Osteocyte (in vitro differentiated cells): ENCODE measurements at regions not wholly inside any gene's neighbourhood (a gene's known extent, or its start where the extent isn't known, plus 50 kb on each side); places are given as distances from the start of the nearest gene placed in this dataset.

Source experiments
- DNase-seq: peaks from one replicate; pipeline ENCODE4 v3.0.0; 2021; ENCODE audit warnings: mixed read lengths; ENCODE audit not compliant: unreplicated experiment; ENCODE audit errors: extremely low spot score
- H3K27ac Mint-ChIP-seq: one replicate; pipeline ENCODE4 v1.8.0; 2021; ENCODE audit warnings: mild to moderate bottlenecking, mixed read lengths; ENCODE audit not compliant: unreplicated experiment
- H3K27me3 Mint-ChIP-seq: one replicate; pipeline ENCODE4 v1.8.0; 2021; ENCODE audit warnings: mixed read lengths; ENCODE audit not compliant: unreplicated experiment
- H3K36me3 Mint-ChIP-seq: one replicate; pipeline ENCODE4 v1.8.0; 2021; ENCODE audit warnings: mixed read lengths; ENCODE audit not compliant: unreplicated experiment
- H3K4me1 Mint-ChIP-seq: one replicate; pipeline ENCODE4 v1.8.0; 2021; ENCODE audit warnings: mixed read lengths; ENCODE audit not compliant: unreplicated experiment
- H3K4me3 Mint-ChIP-seq: one replicate; pipeline ENCODE4 v1.8.0; 2021; ENCODE audit warnings: mild to moderate bottlenecking, moderate library complexity, mixed read lengths; ENCODE audit not compliant: unreplicated experiment
- H3K9me3 Mint-ChIP-seq: one replicate; pipeline ENCODE4 v1.8.0; 2021; ENCODE audit warnings: mixed read lengths; ENCODE audit not compliant: unreplicated experiment
- TF ChIP-seq, protein P1 (sequence below): fragments of 200-600 bp; sonication (generic); IDR thresholded peaks from 2 replicates; pipeline ENCODE4 v1.5.0; 2021; ENCODE audit warnings: antibody characterized with exemption, mild to moderate bottlenecking, moderate library complexity

GRCh38 chr13:34249546-34250039 is 431.6 kb downstream of the RFC3 start:
- H3K4me3 Mint-ChIP-seq: no peak overlapping the region
- TF ChIP-seq, protein P1, sequence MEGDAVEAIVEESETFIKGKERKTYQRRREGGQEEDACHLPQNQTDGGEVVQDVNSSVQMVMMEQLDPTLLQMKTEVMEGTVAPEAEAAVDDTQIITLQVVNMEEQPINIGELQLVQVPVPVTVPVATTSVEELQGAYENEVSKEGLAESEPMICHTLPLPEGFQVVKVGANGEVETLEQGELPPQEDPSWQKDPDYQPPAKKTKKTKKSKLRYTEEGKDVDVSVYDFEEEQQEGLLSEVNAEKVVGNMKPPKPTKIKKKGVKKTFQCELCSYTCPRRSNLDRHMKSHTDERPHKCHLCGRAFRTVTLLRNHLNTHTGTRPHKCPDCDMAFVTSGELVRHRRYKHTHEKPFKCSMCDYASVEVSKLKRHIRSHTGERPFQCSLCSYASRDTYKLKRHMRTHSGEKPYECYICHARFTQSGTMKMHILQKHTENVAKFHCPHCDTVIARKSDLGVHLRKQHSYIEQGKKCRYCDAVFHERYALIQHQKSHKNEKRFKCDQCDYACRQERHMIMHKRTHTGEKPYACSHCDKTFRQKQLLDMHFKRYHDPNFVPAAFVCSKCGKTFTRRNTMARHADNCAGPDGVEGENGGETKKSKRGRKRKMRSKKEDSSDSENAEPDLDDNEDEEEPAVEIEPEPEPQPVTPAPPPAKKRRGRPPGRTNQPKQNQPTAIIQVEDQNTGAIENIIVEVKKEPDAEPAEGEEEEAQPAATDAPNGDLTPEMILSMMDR: no peak
- H3K27me3 Mint-ChIP-seq: no peaks in the 10 kb centered on the region
- DNase-seq: no peak
- H3K36me3 Mint-ChIP-seq: no peaks in the 10 kb centered on the region
- no peak overlapping the region for H3K27ac Mint-ChIP-seq
- H3K4me1 Mint-ChIP-seq: no peaks in the 10 kb centered on the region
- H3K9me3 Mint-ChIP-seq: peaks cover 3% of the 10 kb centered on the region

DNA sequence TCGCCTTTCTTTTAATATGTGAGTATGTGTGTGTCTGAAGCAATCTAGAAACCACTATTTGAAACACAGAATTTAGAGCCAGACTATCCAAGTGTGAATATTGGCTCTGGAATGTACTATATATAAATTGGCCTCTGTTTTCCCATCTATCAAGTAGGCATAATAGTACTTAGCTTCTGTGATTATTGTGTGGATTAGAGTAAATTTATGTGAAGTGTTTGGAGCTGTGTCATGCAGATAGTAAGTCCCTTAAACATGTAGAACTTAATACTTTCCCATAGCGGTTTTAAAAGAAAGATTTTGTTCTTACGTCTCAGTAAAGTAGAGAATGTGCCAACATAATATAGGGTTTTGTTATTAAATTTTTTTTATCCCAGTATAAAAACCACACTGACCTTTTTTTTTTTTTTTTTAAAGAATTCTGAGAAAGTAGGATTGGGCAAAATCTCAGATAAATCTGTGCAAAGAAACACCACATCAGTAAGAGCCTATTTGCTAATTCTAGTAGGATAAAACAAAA is 432.3 kb downstream of the RFC3 start:
- no peaks in the 10 kb centered on the region for H3K27me3 Mint-ChIP-seq
- H3K4me3 Mint-ChIP-seq: no peak overlapping the region
- no peaks in the 10 kb centered on the region for H3K4me1 Mint-ChIP-seq
- no peak overlapping the region for H3K27ac Mint-ChIP-seq
- no peak for DNase-seq
- H3K9me3 Mint-ChIP-seq: peaks cover 4% of the 10 kb centered on the region
- no peaks in the 10 kb centered on the region for H3K36me3 Mint-ChIP-seq
- TF ChIP-seq, protein P1: no peak

DNA sequence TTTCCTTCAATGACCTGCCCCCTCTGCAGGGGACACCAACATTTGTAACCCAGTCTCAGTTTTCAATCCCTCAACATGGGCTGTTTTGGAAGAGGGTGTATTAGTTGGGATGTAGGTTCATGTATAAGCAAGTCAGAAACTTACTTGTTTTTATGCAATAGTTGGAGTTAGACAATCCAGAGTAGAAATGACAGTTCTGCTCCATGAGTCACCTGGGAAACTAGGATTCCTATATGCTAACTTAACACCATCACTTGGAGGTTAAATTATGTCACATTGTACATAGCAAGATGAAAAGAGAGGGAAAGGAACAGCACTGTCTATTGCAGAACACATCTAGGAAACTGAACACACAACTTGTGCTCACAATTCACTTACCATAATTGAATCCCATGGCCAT is 436.4 kb downstream of the RFC3 start:
- Mint-ChIP-seq H3K9me3 (peaks cover 6% of the 10 kb centered on the region), H3K27ac (no peak overlapping the region), H3K4me1 (peaks cover 4% of the 10 kb centered on the region), H3K4me3 (no peak overlapping the region), H3K27me3 (no peaks in the 10 kb centered on the region), H3K36me3 (no peaks in the 10 kb centered on the region)
- TF ChIP-seq, protein P1: no peak
- no peak for DNase-seq

DNA sequence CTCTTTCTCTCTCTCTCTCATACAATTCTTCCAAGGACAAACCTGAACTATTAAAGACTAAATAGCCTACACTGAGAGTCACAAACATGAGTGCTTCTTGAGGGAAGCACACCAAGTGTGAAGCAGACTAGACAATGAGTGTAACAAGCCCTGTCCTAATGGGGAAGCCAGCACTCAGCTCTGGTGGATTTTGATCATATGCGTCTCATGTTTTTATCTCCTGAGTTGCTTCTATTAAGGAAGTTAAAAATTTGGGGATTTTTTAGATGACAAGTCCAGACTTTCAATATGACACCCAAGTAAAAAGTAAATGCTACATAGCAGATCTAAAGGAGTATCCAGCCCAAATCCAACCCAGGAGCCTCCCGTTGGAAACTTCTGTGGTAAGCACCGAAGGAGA is 437.8 kb downstream of the RFC3 start:
- Mint-ChIP-seq H3K36me3 (no peaks in the 10 kb centered on the region), H3K4me3 (no peak overlapping the region), H3K4me1 (peaks cover 4% of the 10 kb centered on the region), H3K27ac (no peak overlapping the region), H3K9me3 (peaks cover 15% of the 10 kb centered on the region), H3K27me3 (no peaks in the 10 kb centered on the region)
- TF ChIP-seq, protein P1: no peak
- no peak for DNase-seq

GRCh38 chr13:34256236-34256635 is 438.3 kb downstream of the RFC3 start:
- peaks cover 4% of the 10 kb centered on the region for H3K4me1 Mint-ChIP-seq
- TF ChIP-seq, protein P1: no peak
- DNase-seq: no peak
- no peak overlapping the region for H3K4me3 Mint-ChIP-seq
- no peaks in the 10 kb centered on the region for H3K36me3 Mint-ChIP-seq
- H3K9me3 Mint-ChIP-seq: peaks cover 15% of the 10 kb centered on the region
- no peak overlapping the region for H3K27ac Mint-ChIP-seq
- no peaks in the 10 kb centered on the region for H3K27me3 Mint-ChIP-seq
